Activated CD4-positive, CD25-positive, alpha-beta regulatory T cell treated with anti-CD3 and anti-CD28 coated beads, Interleukin-2, amount 50 U/mL, for 24 hours (primary cell): ENCODE measurements at regions not wholly inside any gene's neighbourhood (a gene's known extent, or its start where the extent isn't known, plus 50 kb on each side); places are given as distances from the start of the nearest gene placed in this dataset.
A peak's percentile ranks its signal among the peaks of the same experiment; 100 is the strongest.
"Not testable (repeated sequence)": the region's sequence is repeated elsewhere in the genome, so short reads cannot be mapped to it uniquely, and the experiment has no call there.

Experiments used
- ATAC-seq, 2 donors: fragments of 150-1000 bp; cut with Tn5 transposase; one replicate each; pipeline ENCODE4 v1.10.0; 2021; ENCODE audit warnings: mild to moderate bottlenecking in 1 of 2, moderate library complexity in 1 of 2

GRCh38 chr3:5358911-5359310 is 171.4 kb downstream of the EDEM1 start:
- ATAC-seq = no peak

GRCh38 chr3:5360453-5360852 is 172.9 kb downstream of the EDEM1 start:
- ATAC-seq = no peak

GRCh38 chr3:5366746-5367145 is 179.2 kb downstream of the EDEM1 start:
- ATAC-seq = no peak

GRCh38 chr3:5371555-5371954 is 184.0 kb downstream of the EDEM1 start:
- not testable (repeated sequence) for ATAC-seq

- no peak for ATAC-seq
Measured at GRCh38 chr3:5376761-5377160, 189.3 kb downstream of the EDEM1 start.

- ATAC-seq = not testable (repeated sequence)
Measured at GRCh38 chr3:5379266-5379665, 191.8 kb downstream of the EDEM1 start.

- not testable (repeated sequence) for ATAC-seq
Measured at GRCh38 chr3:5383486-5384263, 196.2 kb downstream of the EDEM1 start.

- ATAC-seq = no peak
Measured at GRCh38 chr3:5384557-5385236, 197.2 kb downstream of the EDEM1 start.

GRCh38 chr3:5388091-5388490 is 200.6 kb downstream of the EDEM1 start:
- no peak for ATAC-seq

GRCh38 chr3:5389057-5389456 is 201.6 kb downstream of the EDEM1 start:
- ATAC-seq = no peak

- no peak for ATAC-seq
Measured at GRCh38 chr3:5390221-5390620, 202.7 kb downstream of the EDEM1 start.

- ATAC-seq = no peak
Measured at GRCh38 chr3:5390936-5391625, 203.6 kb downstream of the EDEM1 start.

GRCh38 chr3:5401002-5401401 is 213.5 kb downstream of the EDEM1 start:
- ATAC-seq = no peak

GRCh38 chr3:5404718-5405117 is 217.2 kb downstream of the EDEM1 start:
- ATAC-seq = no peak

- ATAC-seq = no peak
Measured at GRCh38 chr3:5411786-5412185, 224.3 kb downstream of the EDEM1 start.

- no peak for ATAC-seq
Measured at GRCh38 chr3:5423076-5423475, 235.6 kb downstream of the EDEM1 start.

GRCh38 chr3:5423523-5423922 is 236.0 kb downstream of the EDEM1 start:
- ATAC-seq = no peak

GRCh38 chr3:5425371-5425770 is 237.9 kb downstream of the EDEM1 start:
- ATAC-seq = no peak

- peak; percentile 53 for ATAC-seq
Measured at GRCh38 chr3:5426094-5426883, 238.8 kb downstream of the EDEM1 start.

GRCh38 chr3:5427021-5427420 is 239.5 kb downstream of the EDEM1 start:
- no peak for ATAC-seq

- no peak for ATAC-seq
Measured at GRCh38 chr3:5427938-5428337, 240.4 kb downstream of the EDEM1 start.

GRCh38 chr3:5428607-5429516 is 241.4 kb downstream of the EDEM1 start:
- peak; percentile 36 to 39 for ATAC-seq
